ENCODE measurements at regions not wholly inside any gene's neighbourhood (a gene's known extent, or its start where the extent isn't known, plus 50 kb on each side); places are given as distances from the start of the nearest gene placed in this dataset.
A peak's percentile ranks its signal among the peaks of the same experiment; 100 is the strongest.

DNA sequence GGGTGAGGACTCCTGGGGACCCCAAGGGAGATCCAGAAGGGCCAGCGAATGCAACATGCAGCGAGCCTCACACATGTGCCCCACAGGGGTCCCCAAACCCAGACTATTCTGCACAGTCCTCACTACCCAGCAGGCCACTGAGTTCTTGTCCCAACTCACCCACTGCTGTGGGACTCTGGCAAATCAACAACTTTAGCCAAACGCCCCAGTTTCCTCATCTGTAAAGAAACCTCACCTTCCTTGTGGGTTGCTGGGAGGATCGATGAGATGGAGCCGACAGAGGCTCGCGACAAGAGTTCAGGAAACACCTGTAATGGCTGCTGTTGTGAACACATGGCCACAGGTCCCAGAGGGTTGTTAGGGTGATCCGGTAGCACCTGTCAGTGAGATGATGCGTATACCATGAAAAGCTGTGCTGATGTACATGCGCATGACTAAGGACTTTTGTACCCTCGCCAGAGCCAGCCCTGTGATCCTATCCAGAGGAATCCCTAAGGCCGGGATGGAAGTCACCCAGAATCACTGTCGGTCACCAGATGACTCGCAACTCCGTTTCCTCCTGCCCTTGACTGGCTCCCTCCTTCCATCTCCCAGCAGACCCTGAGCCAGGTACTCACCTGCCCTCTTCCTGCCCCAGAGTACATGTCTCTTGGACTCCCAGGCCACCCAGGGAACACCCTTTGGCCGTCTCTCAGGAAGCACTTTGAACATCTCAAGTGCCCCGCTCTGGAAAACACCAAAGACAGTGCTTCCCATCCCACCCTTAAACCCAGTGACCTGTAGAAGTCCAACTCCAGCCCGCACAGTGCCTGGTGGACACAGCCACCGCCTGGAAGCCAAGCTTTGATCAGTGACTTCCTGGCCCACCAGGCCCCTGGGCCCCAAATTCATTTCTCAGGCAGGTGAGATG is 103.3 kb upstream of the ID2 start:
- DNase-seq, result no peak

GRCh38 chr2:8579485-8580085 is 102.3 kb upstream of the ID2 start:
- no peak for DNase-seq

- DNase-seq, result no peak
Measured at GRCh38 chr2:8580316-8581233, 101.3 kb upstream of the ID2 start.

DNA sequence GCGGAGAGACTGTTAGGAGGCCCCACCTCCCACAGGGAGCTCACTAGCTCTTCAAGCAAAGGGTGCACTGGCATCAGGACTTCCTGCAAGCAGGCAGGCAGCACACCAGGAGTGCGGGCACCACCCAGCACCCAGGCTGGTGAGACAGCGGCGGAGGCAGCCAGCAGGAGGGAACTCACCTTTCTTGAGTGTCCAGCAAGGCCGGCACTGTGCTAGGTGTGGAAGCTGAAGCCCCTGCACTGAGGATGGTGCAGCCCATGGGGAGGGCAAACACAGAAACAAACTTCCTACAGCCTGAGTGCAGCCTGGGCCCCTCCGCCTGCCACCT is 100.7 kb upstream of the ID2 start:
- DNase-seq, result no peak

- DNase-seq, result no peak
Measured at GRCh38 chr2:8581601-8582041, 100.2 kb upstream of the ID2 start.

DNA sequence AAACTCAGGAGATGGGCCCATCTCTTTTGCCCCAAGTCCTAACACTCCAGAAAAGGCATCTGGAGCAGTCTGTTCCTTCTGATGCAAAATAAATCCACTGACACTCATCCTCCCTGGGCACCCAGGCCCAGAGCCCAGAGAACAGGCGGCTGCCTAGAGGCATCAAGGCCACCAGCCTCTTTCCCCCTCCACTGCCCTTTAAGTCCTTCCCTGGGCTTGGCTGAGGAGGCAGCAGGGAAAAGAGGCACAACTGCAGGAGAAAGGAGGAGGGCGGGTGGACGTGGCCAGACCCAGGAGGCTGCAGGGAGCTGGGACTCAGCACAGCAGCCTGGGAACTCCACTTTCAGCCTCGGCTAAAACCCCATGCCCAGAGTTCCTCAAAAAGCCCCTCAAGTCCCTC is 99.7 kb upstream of the ID2 start:
- no peak for DNase-seq

GRCh38 chr2:8582651-8583399 is 99.0 kb upstream of the ID2 start:
- DNase-seq, result no peak

- DNase-seq, result peak; percentile 73 to 89 (median 80)
Measured at GRCh38 chr2:8583400-8584173, 98.3 kb upstream of the ID2 start.

- DNase-seq, result no peak
Measured at GRCh38 chr2:8584174-8585066, 97.4 kb upstream of the ID2 start.

DNA sequence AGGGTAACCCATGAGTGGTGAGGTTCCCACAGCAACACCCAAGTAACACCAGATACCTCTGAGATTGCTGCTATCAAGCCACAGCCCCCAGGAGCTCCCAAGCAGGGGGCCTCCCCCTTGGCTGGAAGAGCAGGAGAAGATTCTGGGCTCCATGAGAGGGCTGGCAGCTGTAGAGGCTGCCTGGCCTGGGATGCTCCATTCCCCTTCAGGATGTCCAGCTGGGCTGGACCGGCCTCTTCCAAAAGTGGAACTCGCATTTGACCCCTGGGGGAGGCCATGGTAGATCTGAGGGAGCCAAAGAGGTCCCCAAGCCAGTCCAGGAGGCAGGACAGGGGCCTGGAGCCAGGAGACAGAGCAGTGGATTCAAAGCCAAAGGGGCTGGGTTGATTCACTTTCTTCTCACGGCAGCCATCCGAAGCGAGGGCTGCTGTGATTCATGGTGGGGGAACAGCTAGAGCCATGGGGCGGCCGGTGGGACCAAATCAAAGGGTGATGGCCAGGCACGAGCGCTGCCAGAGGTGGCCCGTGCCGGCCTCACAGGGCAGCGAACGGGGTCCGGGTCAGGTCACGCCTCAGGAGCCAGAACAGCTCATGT is 95.3 kb upstream of the ID2 start:
- DNase-seq, result peak in 2 of 3 donors; percentile 36 to 69

DNA sequence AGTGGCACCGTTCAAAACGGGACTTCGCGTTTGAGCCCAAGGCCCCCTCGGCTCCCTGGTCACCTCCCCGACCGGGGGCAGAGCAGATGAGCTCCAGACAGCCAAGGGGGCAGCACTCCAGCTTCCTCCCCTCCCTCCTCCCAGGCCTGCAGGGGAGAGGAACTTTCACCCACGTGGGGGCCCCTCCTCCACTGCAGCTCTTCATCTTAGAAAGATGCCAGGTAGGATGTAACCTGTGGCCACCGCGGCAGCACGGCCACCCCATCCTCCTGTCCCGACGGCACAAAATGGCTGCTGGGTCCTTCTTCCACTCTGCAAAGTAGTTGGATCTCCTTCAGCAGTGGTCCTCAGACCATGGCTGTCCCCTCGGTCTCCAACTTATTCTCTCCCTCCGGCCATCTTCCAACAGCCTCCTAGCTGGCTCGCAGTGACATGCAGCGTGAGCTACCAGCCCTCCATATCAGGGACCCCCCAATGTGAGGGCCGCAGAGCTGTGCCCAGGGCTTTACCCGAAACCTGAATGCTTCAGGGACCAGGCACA is 94.5 kb upstream of the ID2 start:
- DNase-seq, result no peak

GRCh38 chr2:8587920-8588830 is 93.7 kb upstream of the ID2 start:
- DNase-seq, result no peak

GRCh38 chr2:8588831-8589191 is 93.0 kb upstream of the ID2 start:
- no peak for DNase-seq

- DNase-seq, result no peak
Measured at GRCh38 chr2:8589721-8590120, 92.1 kb upstream of the ID2 start.

GRCh38 chr2:8590938-8591337 is 90.9 kb upstream of the ID2 start:
- no peak for DNase-seq

GRCh38 chr2:8592736-8593135 is 89.1 kb upstream of the ID2 start:
- DNase-seq, result no peak

- no peak for DNase-seq
Measured at GRCh38 chr2:8593243-8593642, 88.6 kb upstream of the ID2 start.
